ENCODE measurements at regions not wholly inside any gene's neighbourhood (a gene's known extent, or its start where the extent isn't known, plus 50 kb on each side); places are given as distances from the start of the nearest gene placed in this dataset.

DNA sequence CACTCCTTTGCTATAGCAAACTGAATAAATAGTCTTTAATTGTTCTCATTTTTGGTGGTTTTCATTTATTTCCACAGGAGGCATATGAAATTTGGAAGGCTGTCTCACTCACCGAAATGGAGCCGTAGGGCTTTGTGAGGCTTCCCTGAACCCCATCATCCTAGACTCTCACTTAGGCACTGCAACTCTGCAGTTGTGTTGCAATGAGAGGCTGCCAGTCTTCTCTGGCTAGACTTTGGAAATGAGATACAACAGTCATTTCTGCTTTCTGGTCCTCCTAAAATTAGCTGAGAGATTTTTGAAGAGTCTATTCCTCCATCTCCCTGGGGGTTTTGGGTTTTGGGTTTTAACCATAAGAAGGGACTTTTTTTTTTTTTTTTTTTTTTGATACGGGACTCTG, 146.5 kb downstream of the SH3BGRL start:
- TF ChIP-seq POLR2AphosphoS5 (IDR thresholded peaks at IDR 0.05; ENCODE audit: low read depth, low read length) (no peak), POLR2A (IDR thresholded peaks at IDR 0.05; ENCODE audit: low read depth, low read length) (no peak)

Data from GM12892 (cell line).